ENCODE measurements at regions not wholly inside any gene's neighbourhood (a gene's known extent, or its start where the extent isn't known, plus 50 kb on each side); places are given as distances from the start of the nearest gene placed in this dataset.

DNA sequence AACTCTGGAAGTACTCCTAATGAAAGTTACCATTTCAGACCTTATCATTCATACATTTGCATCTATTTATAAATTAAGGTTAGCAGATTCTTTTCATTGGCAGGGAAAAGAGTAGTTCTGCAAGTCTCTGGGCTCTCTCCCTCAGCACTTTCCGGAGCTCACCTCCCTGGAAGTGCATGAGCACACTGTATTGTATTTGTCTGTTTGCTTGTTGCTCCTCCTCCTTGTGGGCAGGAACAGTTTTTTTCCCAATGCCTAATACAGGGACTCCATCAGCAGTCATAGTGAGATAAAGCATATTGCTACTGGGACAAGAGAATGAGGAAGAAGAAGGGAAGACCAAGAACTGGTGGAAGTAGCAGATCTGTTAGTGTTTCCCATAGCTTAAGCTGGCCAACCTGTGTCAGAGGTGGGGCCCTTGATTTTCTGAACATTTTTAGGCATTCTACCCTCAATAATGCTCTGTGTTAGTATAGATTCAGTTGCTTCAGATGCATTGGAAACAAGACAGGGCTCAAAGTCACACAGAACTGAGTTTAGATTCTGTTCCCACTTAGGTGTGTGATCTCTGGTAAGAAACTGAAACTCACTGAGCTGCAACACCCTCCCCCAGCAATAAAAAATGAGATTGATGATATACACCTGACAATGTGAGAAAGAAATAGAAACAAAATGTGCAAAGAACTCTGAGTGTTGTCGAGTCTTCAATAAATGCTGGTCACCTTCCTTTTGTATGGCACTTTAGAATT lies 407.8 kb downstream of the TUSC7 start:
- no peaks in the 10 kb centered on the region for H3K9me3 ChIP-seq (ENCODE audit: insufficient read depth, low read depth, low read length)
- H3K4me3 ChIP-seq (ENCODE audit: low read length), result no peak overlapping the region
- H3K27ac ChIP-seq (ENCODE audit: low read length), result no peak overlapping the region
- H3K36me3 ChIP-seq (ENCODE audit: insufficient read depth, low read depth, low read length), result no peaks in the 10 kb centered on the region
- peaks cover 20% of the 10 kb centered on the region; the same call in 1 of the 2 replicates for H3K4me1 ChIP-seq (ENCODE audit: insufficient read depth, low read length)
- H3K27me3 ChIP-seq (ENCODE audit: insufficient read depth, low read length), result no peaks in the 10 kb centered on the region
- H3K9ac ChIP-seq (ENCODE audit: low read depth, low read length), result no peak overlapping the region

DNA sequence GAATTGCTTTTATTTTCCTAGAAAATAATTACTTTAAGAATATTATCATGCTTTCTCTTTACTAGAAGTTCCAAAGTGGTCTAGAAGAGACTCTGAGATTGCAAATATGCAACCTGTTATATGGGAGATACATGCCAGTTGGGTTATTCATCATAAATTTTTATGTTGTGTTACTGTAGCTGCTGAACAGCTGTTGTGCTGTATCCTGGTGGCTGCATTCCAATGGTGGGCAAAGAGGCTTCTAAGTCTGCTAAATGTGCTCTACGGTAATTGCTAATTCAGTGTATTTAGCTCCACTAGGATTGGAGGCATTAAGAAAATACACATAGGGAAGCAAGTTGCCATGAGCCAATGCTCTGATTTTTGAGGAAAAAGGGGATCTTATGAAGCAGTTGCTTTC lies 409.0 kb downstream of the TUSC7 start:
- H3K27me3 ChIP-seq (ENCODE audit: insufficient read depth, low read length), result no peaks in the 10 kb centered on the region
- H3K9ac ChIP-seq (ENCODE audit: low read depth, low read length), result no peak overlapping the region
- H3K27ac ChIP-seq (ENCODE audit: low read length), result no peak overlapping the region
- no peaks in the 10 kb centered on the region for H3K36me3 ChIP-seq (ENCODE audit: insufficient read depth, low read depth, low read length)
- H3K4me3 ChIP-seq (ENCODE audit: low read length), result no peak overlapping the region
- H3K9me3 ChIP-seq (ENCODE audit: insufficient read depth, low read depth, low read length), result no peaks in the 10 kb centered on the region
- H3K4me1 ChIP-seq (ENCODE audit: insufficient read depth, low read length), result peaks cover 20% of the 10 kb centered on the region; the same call in 1 of the 2 replicates

- no peaks in the 10 kb centered on the region for H3K27me3 ChIP-seq (ENCODE audit: insufficient read depth, low read length)
- H3K4me1 ChIP-seq (ENCODE audit: insufficient read depth, low read length), result peaks cover 9% of the 10 kb centered on the region; the same call in 1 of the 2 replicates
- no peak overlapping the region for H3K9ac ChIP-seq (ENCODE audit: low read depth, low read length)
- no peak overlapping the region for H3K4me3 ChIP-seq (ENCODE audit: low read length)
- no peaks in the 10 kb centered on the region for H3K9me3 ChIP-seq (ENCODE audit: insufficient read depth, low read depth, low read length)
- no peak overlapping the region for H3K27ac ChIP-seq (ENCODE audit: low read length)
- no peaks in the 10 kb centered on the region for H3K36me3 ChIP-seq (ENCODE audit: insufficient read depth, low read depth, low read length)
Observed at GRCh38 chr3:117120014-117120413, 410.4 kb downstream of the TUSC7 start.

DNA sequence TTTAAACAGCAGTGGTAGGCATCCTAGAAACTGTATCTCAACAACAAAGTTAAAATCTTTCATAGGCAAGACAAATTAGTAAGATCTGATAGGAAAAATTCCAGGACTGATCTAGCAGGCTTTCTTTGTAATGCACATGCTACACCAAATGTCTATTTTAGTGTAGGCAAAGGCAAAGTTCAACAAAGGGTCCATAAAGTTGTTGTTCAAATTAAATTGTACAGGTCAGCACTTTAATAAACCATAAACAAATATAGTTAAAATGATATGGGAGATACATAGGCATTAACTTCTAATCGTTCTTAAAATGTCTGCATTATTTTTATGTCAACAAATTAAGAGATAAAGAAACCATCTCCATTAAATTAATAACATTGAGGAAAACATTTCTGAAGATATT lies 413.0 kb downstream of the TUSC7 start:
- no peaks in the 10 kb centered on the region for H3K9me3 ChIP-seq (ENCODE audit: insufficient read depth, low read depth, low read length)
- no peak overlapping the region for H3K9ac ChIP-seq (ENCODE audit: low read depth, low read length)
- H3K27ac ChIP-seq (ENCODE audit: low read length), result no peak overlapping the region
- H3K27me3 ChIP-seq (ENCODE audit: insufficient read depth, low read length), result no peaks in the 10 kb centered on the region
- H3K4me3 ChIP-seq (ENCODE audit: low read length), result no peak overlapping the region
- no peaks in the 10 kb centered on the region; the same call in 1 of the 2 replicates for H3K4me1 ChIP-seq (ENCODE audit: insufficient read depth, low read length)
- no peaks in the 10 kb centered on the region for H3K36me3 ChIP-seq (ENCODE audit: insufficient read depth, low read depth, low read length)

GRCh38 chr3:117126460-117126859 lies 416.9 kb downstream of the TUSC7 start:
- Histone ChIP-seq H3K4me1 (ENCODE audit: insufficient read depth, low read length) (no peaks in the 10 kb centered on the region; the same call in 1 of the 2 replicates), H3K27ac (ENCODE audit: low read length) (no peak overlapping the region), H3K9ac (ENCODE audit: low read depth, low read length) (no peak overlapping the region), H3K36me3 (ENCODE audit: insufficient read depth, low read depth, low read length) (no peaks in the 10 kb centered on the region), H3K27me3 (ENCODE audit: insufficient read depth, low read length) (no peaks in the 10 kb centered on the region), H3K4me3 (ENCODE audit: low read length) (no peak overlapping the region), H3K9me3 (ENCODE audit: insufficient read depth, low read depth, low read length) (no peaks in the 10 kb centered on the region)

- Histone ChIP-seq H3K9ac (ENCODE audit: low read depth, low read length) (no peak overlapping the region), H3K27ac (ENCODE audit: low read length) (no peak overlapping the region), H3K4me1 (ENCODE audit: insufficient read depth, low read length) (no peaks in the 10 kb centered on the region; the same call in 1 of the 2 replicates), H3K36me3 (ENCODE audit: insufficient read depth, low read depth, low read length) (no peaks in the 10 kb centered on the region), H3K4me3 (ENCODE audit: low read length) (no peak overlapping the region), H3K27me3 (ENCODE audit: insufficient read depth, low read length) (no peaks in the 10 kb centered on the region), H3K9me3 (ENCODE audit: insufficient read depth, low read depth, low read length) (no peaks in the 10 kb centered on the region)
Observed at GRCh38 chr3:117126946-117127546, 417.5 kb downstream of the TUSC7 start.

- H3K9ac ChIP-seq (ENCODE audit: low read depth, low read length), result no peak overlapping the region
- H3K36me3 ChIP-seq (ENCODE audit: insufficient read depth, low read depth, low read length), result no peaks in the 10 kb centered on the region
- no peak overlapping the region for H3K4me3 ChIP-seq (ENCODE audit: low read length)
- H3K9me3 ChIP-seq (ENCODE audit: insufficient read depth, low read depth, low read length), result no peaks in the 10 kb centered on the region
- no peak overlapping the region for H3K27ac ChIP-seq (ENCODE audit: low read length)
- no peaks in the 10 kb centered on the region for H3K27me3 ChIP-seq (ENCODE audit: insufficient read depth, low read length)
- H3K4me1 ChIP-seq (ENCODE audit: insufficient read depth, low read length), result no peaks in the 10 kb centered on the region; the same call in 1 of the 2 replicates
Observed at GRCh38 chr3:117128133-117128532, 418.6 kb downstream of the TUSC7 start.

DNA sequence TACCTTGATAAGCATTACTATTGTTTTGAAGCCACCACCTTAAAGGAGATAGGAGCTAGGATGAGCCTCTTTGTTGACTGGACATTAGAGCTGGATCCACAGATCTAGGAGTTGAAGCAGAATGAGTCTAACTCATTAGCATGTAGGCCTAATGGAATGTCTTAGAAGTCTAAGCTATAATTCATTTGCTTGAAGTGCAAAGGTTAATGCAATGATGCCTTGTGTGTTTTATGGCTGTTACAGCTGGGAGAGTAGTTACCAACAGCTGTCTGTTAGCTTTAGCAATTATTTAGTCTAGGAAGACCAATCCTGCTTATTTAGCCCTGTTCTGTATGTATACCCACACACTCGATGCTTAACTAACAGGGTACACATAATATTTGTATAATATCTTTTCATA lies 419.3 kb downstream of the TUSC7 start:
- Histone ChIP-seq H3K9ac (ENCODE audit: low read depth, low read length) (no peak overlapping the region), H3K4me1 (ENCODE audit: insufficient read depth, low read length) (no peaks in the 10 kb centered on the region; the same call in 1 of the 2 replicates), H3K4me3 (ENCODE audit: low read length) (no peak overlapping the region), H3K27ac (ENCODE audit: low read length) (no peak overlapping the region), H3K9me3 (ENCODE audit: insufficient read depth, low read depth, low read length) (no peaks in the 10 kb centered on the region), H3K36me3 (ENCODE audit: insufficient read depth, low read depth, low read length) (no peaks in the 10 kb centered on the region), H3K27me3 (ENCODE audit: insufficient read depth, low read length) (no peaks in the 10 kb centered on the region)

- H3K4me1 ChIP-seq (ENCODE audit: insufficient read depth, low read length), result no peaks in the 10 kb centered on the region; the same call in 1 of the 2 replicates
- H3K9ac ChIP-seq (ENCODE audit: low read depth, low read length), result no peak overlapping the region
- no peaks in the 10 kb centered on the region for H3K9me3 ChIP-seq (ENCODE audit: insufficient read depth, low read depth, low read length)
- no peak overlapping the region for H3K27ac ChIP-seq (ENCODE audit: low read length)
- no peak overlapping the region for H3K4me3 ChIP-seq (ENCODE audit: low read length)
- H3K36me3 ChIP-seq (ENCODE audit: insufficient read depth, low read depth, low read length), result no peaks in the 10 kb centered on the region
- no peaks in the 10 kb centered on the region for H3K27me3 ChIP-seq (ENCODE audit: insufficient read depth, low read length)
Observed at GRCh38 chr3:117129516-117129915, 419.9 kb downstream of the TUSC7 start.

DNA sequence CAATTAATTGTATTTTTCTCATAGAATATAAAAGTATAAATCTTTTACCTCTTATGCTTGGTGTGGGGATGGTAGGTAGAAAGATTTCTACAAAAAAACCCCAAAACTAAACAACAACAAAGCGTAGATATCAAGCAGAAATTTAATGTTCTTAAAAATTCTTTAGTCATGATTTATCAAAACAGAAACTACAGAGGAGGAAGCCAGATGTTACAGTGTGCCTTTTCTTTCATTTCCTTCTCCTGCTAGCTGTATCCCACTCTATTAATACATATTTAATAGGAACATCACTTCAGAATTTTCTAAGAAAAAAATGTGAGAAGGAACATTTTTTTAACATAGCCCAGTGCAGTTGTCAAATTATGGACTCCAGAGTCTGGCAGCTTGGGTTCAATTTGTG lies 420.6 kb downstream of the TUSC7 start:
- Histone ChIP-seq H3K36me3 (ENCODE audit: insufficient read depth, low read depth, low read length) (no peaks in the 10 kb centered on the region), H3K9ac (ENCODE audit: low read depth, low read length) (no peak overlapping the region), H3K4me3 (ENCODE audit: low read length) (no peak overlapping the region), H3K9me3 (ENCODE audit: insufficient read depth, low read depth, low read length) (no peaks in the 10 kb centered on the region), H3K27ac (ENCODE audit: low read length) (no peak overlapping the region), H3K27me3 (ENCODE audit: insufficient read depth, low read length) (no peaks in the 10 kb centered on the region), H3K4me1 (ENCODE audit: insufficient read depth, low read length) (no peaks in the 10 kb centered on the region; the same call in 1 of the 2 replicates)

DNA sequence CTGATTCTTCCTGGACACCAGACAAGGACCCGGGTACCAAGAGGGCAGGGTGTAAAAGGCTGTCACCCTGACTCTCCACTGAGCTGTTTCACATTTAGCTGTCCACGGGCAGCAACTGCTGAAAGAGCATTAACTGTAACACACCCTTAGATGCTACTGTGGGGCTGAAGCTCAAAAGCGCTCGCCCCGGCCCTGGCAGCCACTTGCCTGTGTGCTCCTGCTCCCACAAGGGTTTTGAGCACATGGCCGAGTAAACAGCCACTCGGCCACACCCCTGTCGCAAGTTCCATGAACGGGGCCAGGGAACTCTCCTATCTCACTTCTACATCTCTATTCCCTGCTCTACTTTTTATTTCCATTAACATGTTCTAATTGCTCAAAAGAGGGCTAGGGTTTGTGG lies 421.7 kb downstream of the TUSC7 start:
- no peak overlapping the region for H3K27ac ChIP-seq (ENCODE audit: low read length)
- H3K9ac ChIP-seq (ENCODE audit: low read depth, low read length), result no peak overlapping the region
- H3K36me3 ChIP-seq (ENCODE audit: insufficient read depth, low read depth, low read length), result no peaks in the 10 kb centered on the region
- H3K9me3 ChIP-seq (ENCODE audit: insufficient read depth, low read depth, low read length), result no peaks in the 10 kb centered on the region
- no peak overlapping the region for H3K4me3 ChIP-seq (ENCODE audit: low read length)
- no peaks in the 10 kb centered on the region for H3K27me3 ChIP-seq (ENCODE audit: insufficient read depth, low read length)
- no peaks in the 10 kb centered on the region; the same call in 1 of the 2 replicates for H3K4me1 ChIP-seq (ENCODE audit: insufficient read depth, low read length)

DNA sequence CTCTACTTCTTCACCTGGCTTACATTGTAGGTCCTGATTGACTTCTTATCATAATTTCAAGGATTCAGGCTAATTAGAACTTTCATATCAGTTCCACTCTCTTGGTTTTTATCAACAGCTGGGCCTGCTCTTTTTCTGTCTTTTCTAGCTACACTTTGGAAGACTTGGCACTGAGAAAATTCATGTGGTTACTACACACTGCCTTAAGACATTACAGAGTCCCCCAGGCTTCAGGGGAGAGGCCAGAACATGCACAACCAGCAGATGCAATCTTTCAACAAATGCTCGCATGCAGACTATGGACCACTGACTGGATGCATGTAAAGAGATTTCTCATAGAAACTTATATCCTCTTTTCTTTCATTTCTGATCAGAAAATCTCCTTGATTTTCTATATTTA lies 423.5 kb downstream of the TUSC7 start:
- Histone ChIP-seq H3K27ac (ENCODE audit: low read length) (no peak overlapping the region), H3K27me3 (ENCODE audit: insufficient read depth, low read length) (no peaks in the 10 kb centered on the region), H3K9ac (ENCODE audit: low read depth, low read length) (no peak overlapping the region), H3K4me3 (ENCODE audit: low read length) (no peak overlapping the region), H3K36me3 (ENCODE audit: insufficient read depth, low read depth, low read length) (no peaks in the 10 kb centered on the region), H3K9me3 (ENCODE audit: insufficient read depth, low read depth, low read length) (no peaks in the 10 kb centered on the region), H3K4me1 (ENCODE audit: insufficient read depth, low read length) (no peaks in the 10 kb centered on the region; the same call in 1 of the 2 replicates)

Data from iPS-20b (cell line).